ACC112 (cell line): ENCODE measurements at regions not wholly inside any gene's neighbourhood (a gene's known extent, or its start where the extent isn't known, plus 50 kb on each side); places are given as distances from the start of the nearest gene placed in this dataset.

Experiments used
- H2AFZ ChIP-seq: fragments of 200-600 bp; sonication (generic); one replicate; pipeline ENCODE4 v1.6.0; 2017; ENCODE audit warnings: antibody characterized with exemption, low read length; ENCODE audit not compliant: unreplicated experiment
- H3K27ac ChIP-seq: fragments of 200-600 bp; sonication (generic); 2 replicates; pipeline ENCODE4 v1.5.1; 2014; ENCODE audit warnings: low read depth, mild to moderate bottlenecking, antibody characterized with exemption, low read length, moderate library complexity
- H3K27me3 ChIP-seq: fragments of 200-600 bp; sonication (generic); 2 replicates; pipeline ENCODE4 v1.6.1; 2014; ENCODE audit warnings: mild to moderate bottlenecking, antibody characterized with exemption, low read length, moderate library complexity, mixed read lengths; ENCODE audit not compliant: insufficient read depth
- H3K36me3 ChIP-seq: fragments of 200-600 bp; sonication (generic); 2 replicates; pipeline ENCODE4 v1.6.1; 2016; ENCODE audit warnings: mild to moderate bottlenecking, antibody characterized with exemption, low read length, moderate library complexity, mixed read lengths; ENCODE audit not compliant: insufficient read depth
- H3K4me1 ChIP-seq: fragments of 200-600 bp; sonication (generic); one replicate; pipeline ENCODE4 v1.6.1; 2016; ENCODE audit warnings: low read length, mixed read lengths; ENCODE audit not compliant: insufficient read depth, unreplicated experiment, control insufficient read depth
- H3K4me3 ChIP-seq: fragments of 200-600 bp; sonication (generic); 2 replicates; pipeline ENCODE4 v1.5.1; 2014; ENCODE audit warnings: mild to moderate bottlenecking, low read depth, low read length
- H3K79me2 ChIP-seq: fragments of 200-600 bp; sonication (generic); one replicate; pipeline ENCODE4 v1.6.0; 2016; ENCODE audit warnings: low read length; ENCODE audit not compliant: control insufficient read depth, unreplicated experiment, insufficient read depth

- Histone ChIP-seq H3K4me3 (no peak overlapping the region), H3K27me3 (no peaks in the 10 kb centered on the region), H3K27ac (no peak overlapping the region), H3K36me3 (no peaks in the 10 kb centered on the region), H3K79me2 (no peaks in the 10 kb centered on the region), H2AFZ (no peak overlapping the region), H3K4me1 (no peaks in the 10 kb centered on the region)
Measured at GRCh38 chr10:128337860-128338378, 211.7 kb upstream of the MKI67 start.

GRCh38 chr10:128338951-128339350, 212.7 kb upstream of the MKI67 start:
- Histone ChIP-seq H3K4me3 (no peak overlapping the region), H3K4me1 (no peaks in the 10 kb centered on the region), H2AFZ (no peak overlapping the region), H3K27me3 (no peaks in the 10 kb centered on the region), H3K27ac (no peak overlapping the region), H3K79me2 (no peaks in the 10 kb centered on the region), H3K36me3 (no peaks in the 10 kb centered on the region)

GRCh38 chr10:128339753-128340152, 213.5 kb upstream of the MKI67 start:
- no peak overlapping the region for H2AFZ ChIP-seq
- no peak overlapping the region for H3K27ac ChIP-seq
- no peak overlapping the region for H3K4me3 ChIP-seq
- no peaks in the 10 kb centered on the region for H3K27me3 ChIP-seq
- no peaks in the 10 kb centered on the region for H3K79me2 ChIP-seq
- H3K4me1 ChIP-seq = no peaks in the 10 kb centered on the region
- no peaks in the 10 kb centered on the region for H3K36me3 ChIP-seq

GRCh38 chr10:128345353-128345752, 219.1 kb upstream of the MKI67 start:
- Histone ChIP-seq H3K27me3 (no peaks in the 10 kb centered on the region), H3K36me3 (no peaks in the 10 kb centered on the region), H3K27ac (no peak overlapping the region), H3K4me3 (no peak overlapping the region), H2AFZ (no peak overlapping the region), H3K79me2 (no peaks in the 10 kb centered on the region), H3K4me1 (no peaks in the 10 kb centered on the region)

GRCh38 chr10:128360783-128361182, 234.6 kb upstream of the MKI67 start:
- no peaks in the 10 kb centered on the region for H3K36me3 ChIP-seq
- no peak overlapping the region for H3K27ac ChIP-seq
- H3K79me2 ChIP-seq = no peaks in the 10 kb centered on the region
- no peak overlapping the region for H3K4me3 ChIP-seq
- no peak overlapping the region for H2AFZ ChIP-seq
- H3K4me1 ChIP-seq = no peaks in the 10 kb centered on the region
- H3K27me3 ChIP-seq = no peaks in the 10 kb centered on the region

- no peaks in the 10 kb centered on the region for H3K27me3 ChIP-seq
- no peaks in the 10 kb centered on the region for H3K79me2 ChIP-seq
- H2AFZ ChIP-seq = no peak overlapping the region
- no peaks in the 10 kb centered on the region for H3K4me1 ChIP-seq
- no peak overlapping the region for H3K27ac ChIP-seq
- H3K36me3 ChIP-seq = no peaks in the 10 kb centered on the region
- no peak overlapping the region for H3K4me3 ChIP-seq
Measured at GRCh38 chr10:128361487-128361886, 235.3 kb upstream of the MKI67 start.

- Histone ChIP-seq H3K27ac (no peak overlapping the region), H2AFZ (no peak overlapping the region), H3K27me3 (no peaks in the 10 kb centered on the region), H3K4me3 (no peak overlapping the region), H3K36me3 (no peaks in the 10 kb centered on the region), H3K79me2 (no peaks in the 10 kb centered on the region), H3K4me1 (no peaks in the 10 kb centered on the region)
Measured at GRCh38 chr10:128362514-128362913, 236.3 kb upstream of the MKI67 start.

- no peaks in the 10 kb centered on the region for H3K79me2 ChIP-seq
- no peaks in the 10 kb centered on the region for H3K27me3 ChIP-seq
- no peak overlapping the region for H3K4me3 ChIP-seq
- no peak overlapping the region for H3K27ac ChIP-seq
- no peaks in the 10 kb centered on the region for H3K36me3 ChIP-seq
- H2AFZ ChIP-seq = no peak overlapping the region
- H3K4me1 ChIP-seq = no peaks in the 10 kb centered on the region
Measured at GRCh38 chr10:128364631-128365030, 238.4 kb upstream of the MKI67 start.

- Histone ChIP-seq H3K27me3 (no peaks in the 10 kb centered on the region), H3K27ac (no peak overlapping the region), H2AFZ (no peak overlapping the region), H3K79me2 (no peaks in the 10 kb centered on the region), H3K4me1 (no peaks in the 10 kb centered on the region), H3K4me3 (no peak overlapping the region), H3K36me3 (no peaks in the 10 kb centered on the region)
Measured at GRCh38 chr10:128365156-128365725, 239.0 kb upstream of the MKI67 start.

- Histone ChIP-seq H3K79me2 (no peaks in the 10 kb centered on the region), H3K4me1 (no peaks in the 10 kb centered on the region), H3K27ac (no peak overlapping the region), H3K36me3 (no peaks in the 10 kb centered on the region), H3K4me3 (no peak overlapping the region), H3K27me3 (no peaks in the 10 kb centered on the region), H2AFZ (no peak overlapping the region)
Measured at GRCh38 chr10:128367807-128368206, 241.6 kb upstream of the MKI67 start.

- Histone ChIP-seq H3K36me3 (no peaks in the 10 kb centered on the region), H3K79me2 (no peaks in the 10 kb centered on the region), H3K27ac (no peak overlapping the region), H3K4me1 (no peaks in the 10 kb centered on the region), H3K4me3 (no peak overlapping the region), H3K27me3 (no peaks in the 10 kb centered on the region), H2AFZ (no peak overlapping the region)
Measured at GRCh38 chr10:128369101-128369650, 243.0 kb upstream of the MKI67 start.
